ENCODE measurements at regions not wholly inside any gene's neighbourhood (a gene's known extent, or its start where the extent isn't known, plus 50 kb on each side); places are given as distances from the start of the nearest gene placed in this dataset.

- TF ChIP-seq MAX (IDR thresholded peaks at IDR 0.05) (no peak), CTCF (IDR thresholded peaks at IDR 0.05; ENCODE audit: low read depth, low read length, missing input control) (no peak), TAF1 (conservative IDR thresholded peaks at IDR 0.05) (no peak)
Observed at GRCh38 chr5:135237748-135238103, 161.3 kb downstream of the MACROH2A1 start.

Data from liver (tissue), 3 donors.